GM21528 (cell line): ENCODE measurements at regions not wholly inside any gene's neighbourhood (a gene's known extent, or its start where the extent isn't known, plus 50 kb on each side); places are given as distances from the start of the nearest gene placed in this dataset.

Source experiments
- ATAC-seq: cut with Tn5 transposase; IDR thresholded peaks from one replicate; pipeline ENCODE4 v1.9.1; 2021; ENCODE audit warnings: mild to moderate bottlenecking, moderate library complexity; ENCODE audit not compliant: unreplicated experiment, low FRiP score

GRCh38 chr2:88832311-88832991, 141.0 kb downstream of the RPIA start:
- ATAC-seq, result peak; percentile 32

- no peak for ATAC-seq
Observed at GRCh38 chr2:88832992-88833389, 141.5 kb downstream of the RPIA start.

- no peak for ATAC-seq
Observed at GRCh38 chr2:88834376-88834775, 142.9 kb downstream of the RPIA start.

GRCh38 chr2:88834866-88835265, 143.4 kb downstream of the RPIA start:
- no peak for ATAC-seq

- no peak for ATAC-seq
Observed at GRCh38 chr2:88835726-88836125, 144.3 kb downstream of the RPIA start.

- ATAC-seq, result no peak
Observed at GRCh38 chr2:88836351-88836750, 144.9 kb downstream of the RPIA start.

GRCh38 chr2:88837511-88838160, 146.2 kb downstream of the RPIA start:
- no peak for ATAC-seq

GRCh38 chr2:88838165-88838635, 146.7 kb downstream of the RPIA start:
- peak; percentile 77 for ATAC-seq

- no peak for ATAC-seq
Observed at GRCh38 chr2:88841224-88841929, 149.9 kb downstream of the RPIA start.

- no peak for ATAC-seq
Observed at GRCh38 chr2:88842656-88843460, 151.4 kb downstream of the RPIA start.

- ATAC-seq, result no peak
Observed at GRCh38 chr2:88843651-88844050, 152.2 kb downstream of the RPIA start.

GRCh38 chr2:88844960-88845359, 153.5 kb downstream of the RPIA start:
- no peak for ATAC-seq

GRCh38 chr2:88845772-88846661, 154.5 kb downstream of the RPIA start:
- ATAC-seq, result peak; percentile 79

GRCh38 chr2:88852753-88853402, 161.4 kb downstream of the RPIA start:
- ATAC-seq, result no peak

GRCh38 chr2:88853403-88853790, 161.9 kb downstream of the RPIA start:
- no peak for ATAC-seq

- ATAC-seq, result no peak
Observed at GRCh38 chr2:88854528-88854927, 163.1 kb downstream of the RPIA start.

- ATAC-seq, result peak; percentile 48
Observed at GRCh38 chr2:88855620-88856408, 164.3 kb downstream of the RPIA start.

GRCh38 chr2:88856409-88857135, 165.1 kb downstream of the RPIA start:
- ATAC-seq, result peak; percentile 6
